ENCODE measurements at regions not wholly inside any gene's neighbourhood (a gene's known extent, or its start where the extent isn't known, plus 50 kb on each side); places are given as distances from the start of the nearest gene placed in this dataset.
"Not testable (repeated sequence)": the region's sequence is repeated elsewhere in the genome, so short reads cannot be mapped to it uniquely, and the experiment has no call there.

DNA sequence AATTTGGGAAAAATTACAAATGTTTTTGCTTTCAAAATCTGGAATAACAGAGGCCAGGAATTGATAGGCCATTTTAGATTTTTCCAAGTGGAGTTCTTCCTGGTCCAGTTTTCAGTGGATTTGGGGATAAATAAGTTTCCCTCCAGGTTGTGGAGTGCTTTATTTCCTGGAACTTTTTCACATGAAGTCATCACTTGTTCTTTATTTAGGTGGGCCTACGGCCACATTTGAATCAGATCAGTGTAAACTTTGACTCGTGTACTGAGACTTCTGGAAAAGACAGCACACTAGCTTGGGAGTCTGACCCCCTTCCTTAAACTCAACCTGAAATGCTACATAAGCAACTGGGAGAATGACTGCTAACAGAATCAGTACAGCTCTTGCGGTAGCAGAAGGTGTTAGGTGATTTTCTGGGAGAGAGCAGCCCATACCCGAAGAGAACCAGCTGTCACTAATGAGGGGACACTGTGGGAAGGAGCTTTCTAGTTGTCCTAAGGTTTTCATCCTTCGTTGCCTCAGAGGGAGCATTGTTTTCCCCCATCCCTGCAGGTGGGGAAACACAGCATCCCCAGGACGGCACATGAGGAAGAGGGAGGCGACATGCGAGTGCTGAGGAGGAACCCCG, 235.2 kb upstream of the FAT1 start:
- no peak for DNase-seq (ENCODE audit: low read depth in 2 of 2)

DNA sequence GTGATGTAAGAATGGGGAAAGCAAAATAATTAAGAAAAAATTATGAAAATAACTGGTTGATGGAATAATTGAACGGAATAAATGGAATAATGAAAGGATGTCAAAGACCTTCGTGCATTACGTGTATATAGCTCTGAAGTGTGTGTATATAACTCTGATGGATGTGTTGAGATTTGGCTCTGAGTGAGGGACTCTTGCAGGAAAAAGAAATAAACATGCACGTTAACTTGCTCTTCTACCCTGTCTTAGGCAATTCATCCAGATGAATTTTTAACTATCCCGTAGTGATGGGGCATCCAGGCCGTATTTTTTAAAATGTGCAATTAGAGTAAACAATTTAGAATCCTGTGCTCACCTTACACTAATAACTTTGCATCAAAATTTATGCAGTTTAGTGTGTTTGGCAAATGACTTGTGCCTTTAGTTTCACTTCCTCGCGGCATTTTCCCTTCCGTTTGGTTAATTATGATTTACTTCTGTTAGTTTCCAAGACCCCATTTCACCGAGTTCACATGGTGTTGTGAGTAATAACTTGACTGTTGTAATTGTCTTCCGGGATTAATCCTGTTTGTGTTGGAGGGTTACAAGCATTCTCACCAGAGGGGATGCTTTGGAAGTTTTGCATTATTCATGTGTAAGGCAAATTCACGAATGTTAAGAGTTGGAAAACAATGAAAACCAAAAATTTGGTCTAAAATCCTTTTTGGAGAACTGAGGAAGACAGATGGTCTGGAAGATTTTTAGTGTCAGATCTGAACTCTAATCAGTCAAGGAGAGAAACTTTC, 256.5 kb upstream of the FAT1 start:
- no peak for DNase-seq (ENCODE audit: low read depth in 2 of 2)

DNA sequence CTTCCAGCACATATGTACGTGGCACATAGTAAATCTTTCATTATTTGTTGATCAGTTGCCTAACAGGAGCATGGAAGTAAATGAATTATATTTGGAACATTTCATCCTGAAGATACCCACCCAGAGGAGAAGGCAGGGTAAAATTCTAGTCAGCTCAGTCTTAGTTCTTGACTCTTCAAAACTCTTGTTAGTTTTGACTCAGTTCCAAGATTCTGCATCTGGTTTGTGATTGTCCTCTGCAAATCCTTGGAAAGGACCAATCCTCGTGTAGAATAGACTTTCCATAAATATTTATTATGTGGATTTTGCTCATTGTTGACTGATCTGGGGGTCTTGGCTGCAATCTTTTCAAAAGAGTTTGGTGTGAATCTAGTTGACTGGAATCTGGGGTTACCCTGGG, 257.5 kb upstream of the FAT1 start:
- DNase-seq (ENCODE audit: low read depth in 2 of 2), result no peak

DNA sequence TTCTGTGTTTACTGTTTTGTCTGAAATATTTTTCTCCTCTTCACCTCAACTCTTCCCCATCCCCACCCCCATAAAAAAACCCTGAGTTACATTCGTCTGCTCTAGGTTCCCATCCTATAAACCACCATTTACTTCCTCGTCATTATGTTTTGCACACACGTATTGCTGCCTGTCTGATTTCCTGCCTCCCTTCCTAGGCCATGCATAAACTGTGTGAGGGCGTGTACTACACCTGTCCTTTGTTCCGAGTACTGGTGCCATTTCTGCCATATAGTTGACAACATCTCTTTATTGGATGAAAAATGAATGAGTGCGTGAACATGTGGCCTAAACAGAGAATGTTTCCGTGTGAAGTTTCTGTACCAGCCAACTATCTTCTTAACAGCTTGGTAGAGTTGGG, 258.5 kb upstream of the FAT1 start:
- no peak for DNase-seq (ENCODE audit: low read depth in 2 of 2)

DNA sequence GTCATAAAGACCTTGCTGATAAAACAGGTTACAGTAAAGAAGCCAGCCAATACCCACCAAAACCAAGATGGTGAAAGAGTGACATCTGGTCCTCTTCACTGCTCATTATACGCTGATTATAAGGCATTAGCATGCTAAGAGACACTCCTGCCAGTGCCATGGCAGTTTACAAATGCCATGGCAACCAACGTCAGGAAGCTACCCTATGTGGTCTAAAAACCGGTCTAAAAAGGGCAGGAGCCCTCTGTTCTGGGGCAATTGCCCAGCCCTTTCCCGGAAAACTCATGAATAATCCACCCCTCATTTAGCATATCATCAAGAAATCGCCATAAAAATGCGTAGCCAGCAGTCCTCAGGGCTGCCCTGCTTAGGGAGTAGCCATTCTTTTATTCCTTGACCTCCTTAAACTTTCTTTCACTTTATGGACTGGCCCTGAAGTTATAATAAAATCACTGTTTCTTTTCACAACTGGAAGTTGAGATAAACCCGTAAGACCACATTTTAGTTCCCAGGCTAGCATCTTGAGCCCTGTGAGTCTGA, 260.5 kb upstream of the FAT1 start:
- DNase-seq (ENCODE audit: low read depth in 2 of 2), result no peak

DNA sequence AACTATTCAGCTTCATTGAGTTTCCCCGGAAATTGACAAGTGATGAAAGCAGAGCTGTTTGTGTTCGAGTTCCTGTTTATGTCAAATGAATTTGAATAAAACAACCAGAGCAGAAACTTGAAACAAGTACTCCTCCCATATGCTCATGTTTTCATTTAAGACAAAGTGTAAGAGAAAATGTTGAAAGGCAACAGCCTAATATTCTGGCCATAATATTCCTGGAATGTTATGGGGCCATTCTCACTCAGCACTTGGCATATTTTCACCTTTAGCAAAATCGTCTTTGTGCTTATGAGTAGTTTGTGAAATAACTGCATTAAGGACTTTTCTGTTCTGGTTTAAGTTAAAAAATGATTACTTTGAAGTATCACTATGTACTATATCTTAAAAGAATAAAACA, 276.0 kb upstream of the FAT1 start:
- DNase-seq (ENCODE audit: low read depth in 2 of 2), result no peak

DNA sequence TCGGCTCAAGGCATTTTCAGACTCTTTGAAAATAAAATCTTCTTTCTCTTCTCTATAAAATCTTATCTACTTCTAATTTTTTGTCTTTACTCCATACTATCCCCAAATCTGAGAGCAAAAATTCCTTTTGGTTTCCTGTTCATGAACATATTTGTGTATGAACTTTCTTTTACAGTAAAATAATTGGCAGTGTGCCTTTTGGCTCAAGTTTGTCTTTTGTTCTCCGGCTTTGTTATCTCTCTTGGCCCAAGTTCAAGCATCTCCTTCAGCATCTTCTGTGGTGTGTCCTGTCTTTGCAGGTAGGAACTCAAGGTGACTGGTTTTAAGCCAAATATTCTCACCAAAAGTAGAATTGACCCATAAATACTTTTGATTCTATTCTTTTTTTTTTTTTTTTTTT, 276.6 kb upstream of the FAT1 start:
- DNase-seq (ENCODE audit: low read depth in 2 of 2), result no peak

DNA sequence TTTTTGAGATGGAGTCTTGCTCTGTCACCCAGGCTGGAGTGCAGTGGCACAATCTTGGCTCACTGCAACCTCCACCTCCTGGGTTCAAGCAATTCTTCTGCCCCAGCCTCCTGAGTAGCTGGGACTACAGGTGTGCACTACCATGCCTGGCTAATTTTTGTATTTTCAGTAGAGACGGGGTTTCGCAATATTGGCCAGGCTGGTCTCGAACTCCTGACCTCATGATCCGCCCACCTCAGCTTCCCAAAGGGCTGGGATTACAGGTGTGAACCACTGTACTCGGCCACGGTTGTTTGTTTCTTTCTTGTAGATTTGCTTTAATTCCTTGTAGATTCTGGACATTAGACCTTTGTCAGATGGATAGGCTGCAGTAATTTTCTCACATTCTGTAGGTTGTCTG, 278.5 kb upstream of the FAT1 start:
- DNase-seq (ENCODE audit: low read depth in 2 of 2), result not testable (repeated sequence)

DNA sequence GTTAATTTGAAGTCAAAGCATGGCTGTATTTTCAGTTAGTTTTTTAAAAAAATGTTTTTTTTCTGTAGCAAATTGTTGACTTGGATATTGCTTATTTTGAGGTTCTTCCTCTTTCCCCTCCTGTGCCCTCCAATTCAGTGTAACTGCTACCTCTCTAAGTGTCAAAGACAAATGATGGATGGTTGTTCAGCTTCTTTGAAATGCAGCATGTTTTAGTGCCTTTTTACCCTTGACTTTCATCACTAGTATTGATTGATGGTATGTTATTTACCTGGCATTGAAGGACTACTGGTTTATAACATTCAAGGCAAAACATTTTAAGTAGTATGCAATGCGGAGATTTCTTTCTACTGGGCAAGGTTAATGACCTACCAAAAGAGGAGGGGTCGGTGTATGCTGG, 281.0 kb upstream of the FAT1 start:
- DNase-seq (ENCODE audit: low read depth in 2 of 2), result no peak

DNA sequence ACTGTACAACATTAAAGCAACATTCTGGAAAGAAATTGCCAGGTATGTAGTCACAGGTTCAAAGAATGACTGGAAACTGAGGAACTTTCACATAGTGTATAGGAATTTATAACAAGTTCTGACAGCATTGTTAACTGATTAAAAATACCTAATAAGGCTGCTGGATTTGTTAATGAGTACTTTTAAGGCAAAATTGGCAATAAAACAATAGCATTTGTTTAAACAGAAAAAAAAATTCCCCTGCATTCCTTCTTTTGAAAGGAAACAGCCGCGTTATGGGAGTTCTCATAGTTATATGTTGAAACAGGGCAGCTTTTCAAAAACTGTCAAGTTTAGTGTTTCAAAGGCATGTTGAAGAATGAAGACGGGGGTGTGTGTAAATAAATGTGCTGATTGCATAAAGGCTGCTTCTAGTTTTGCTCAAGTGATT, 282.5 kb upstream of the FAT1 start:
- DNase-seq (ENCODE audit: low read depth in 2 of 2), result no peak

DNA sequence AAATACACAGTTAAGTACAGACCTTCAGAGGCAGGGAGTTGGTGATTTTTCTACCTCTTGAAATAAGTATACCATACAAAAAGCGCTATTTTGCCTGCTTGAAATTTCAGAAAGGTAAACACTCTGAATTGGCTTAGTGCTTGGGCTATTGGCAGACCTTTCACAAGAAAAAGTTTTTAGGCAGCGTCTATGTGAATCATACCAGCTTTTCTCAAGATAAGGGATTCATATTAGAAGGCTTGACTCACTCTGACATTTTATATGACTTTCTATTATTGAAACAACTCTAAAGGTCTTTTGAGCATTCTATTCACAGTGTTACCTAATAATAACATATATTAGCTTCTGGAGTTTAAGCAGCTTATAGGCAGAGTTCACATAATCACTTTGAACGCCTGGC, 286.4 kb upstream of the FAT1 start:
- DNase-seq (ENCODE audit: low read depth in 2 of 2), result no peak

DNA sequence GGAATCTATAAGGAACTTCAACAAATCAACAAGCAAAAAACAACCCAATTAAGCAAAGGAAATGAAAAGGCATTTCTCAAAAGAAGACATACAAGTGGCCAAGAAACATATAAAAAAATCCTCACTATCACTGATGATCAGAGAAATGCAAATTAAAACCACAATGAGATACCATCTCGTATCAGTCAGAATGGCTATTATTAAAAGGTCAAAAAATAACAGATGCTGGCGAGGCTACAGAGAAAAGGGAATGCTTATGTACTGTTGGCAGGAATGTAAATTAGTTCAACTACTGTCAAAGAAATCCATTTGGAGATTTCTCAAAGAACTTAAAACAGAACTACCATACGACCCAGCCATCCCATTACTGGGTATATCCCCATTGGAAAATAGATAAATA, 292.4 kb upstream of the FAT1 start:
- DNase-seq (ENCODE audit: low read depth in 2 of 2), result no peak

DNA sequence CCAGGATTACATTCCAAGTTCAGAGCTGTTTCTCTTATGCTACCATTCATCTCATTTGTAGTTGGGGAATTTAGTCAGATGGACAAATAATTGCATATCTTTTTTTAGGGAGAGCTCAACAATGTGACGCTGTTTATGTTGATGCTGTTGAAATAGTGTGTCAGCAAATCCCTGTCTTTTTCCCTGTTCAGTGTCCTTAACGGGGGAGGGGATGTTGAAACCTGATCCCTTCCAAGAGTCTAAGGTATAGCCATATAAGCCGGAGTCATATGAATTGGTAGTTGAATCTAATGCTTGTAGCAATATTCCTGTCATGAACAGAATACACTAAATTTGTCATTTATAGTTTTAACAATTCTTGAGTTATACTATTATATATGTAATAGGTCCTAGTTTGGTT, 293.5 kb upstream of the FAT1 start:
- DNase-seq (ENCODE audit: low read depth in 2 of 2), result no peak

DNA sequence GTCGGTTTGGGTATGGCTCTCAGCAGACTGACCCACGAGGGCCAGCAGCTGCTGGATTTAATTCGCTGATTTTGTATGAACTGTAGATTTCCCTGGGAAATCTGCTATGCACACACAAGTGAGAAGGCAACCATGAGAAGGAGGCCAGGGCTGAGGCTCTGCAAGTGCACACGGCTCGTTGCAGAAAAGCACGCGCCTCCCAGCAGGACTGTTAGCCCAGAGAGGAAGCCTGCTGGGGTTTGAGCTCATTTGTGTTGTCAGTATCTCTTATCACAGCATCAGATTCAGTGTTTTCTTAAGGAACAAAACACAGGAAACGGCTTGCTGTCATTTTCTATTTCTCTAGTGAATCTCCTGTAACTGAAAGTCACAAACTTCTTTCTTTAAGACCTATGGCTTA, 296.2 kb upstream of the FAT1 start:
- DNase-seq (ENCODE audit: low read depth in 2 of 2), result no peak

DNA sequence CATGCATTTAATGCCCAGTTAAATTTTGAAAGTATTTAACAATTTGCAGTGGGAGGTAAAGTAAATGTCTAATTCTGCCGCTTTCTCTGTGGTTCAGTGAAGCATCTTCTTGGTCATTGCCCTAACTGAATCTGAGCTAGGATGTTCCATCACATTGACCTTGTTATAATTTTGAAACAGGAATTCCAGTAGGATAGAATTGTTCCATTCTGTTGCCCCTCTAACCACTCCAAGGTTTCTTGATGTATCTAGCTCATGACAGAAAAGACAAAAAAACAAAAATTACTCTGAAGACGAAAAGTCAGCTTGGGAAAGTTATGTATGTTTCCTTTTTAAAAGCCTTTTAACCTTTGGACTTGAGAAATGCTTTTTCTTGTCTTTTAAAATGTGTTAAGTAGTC, 297.0 kb upstream of the FAT1 start:
- no peak for DNase-seq (ENCODE audit: low read depth in 2 of 2)

DNA sequence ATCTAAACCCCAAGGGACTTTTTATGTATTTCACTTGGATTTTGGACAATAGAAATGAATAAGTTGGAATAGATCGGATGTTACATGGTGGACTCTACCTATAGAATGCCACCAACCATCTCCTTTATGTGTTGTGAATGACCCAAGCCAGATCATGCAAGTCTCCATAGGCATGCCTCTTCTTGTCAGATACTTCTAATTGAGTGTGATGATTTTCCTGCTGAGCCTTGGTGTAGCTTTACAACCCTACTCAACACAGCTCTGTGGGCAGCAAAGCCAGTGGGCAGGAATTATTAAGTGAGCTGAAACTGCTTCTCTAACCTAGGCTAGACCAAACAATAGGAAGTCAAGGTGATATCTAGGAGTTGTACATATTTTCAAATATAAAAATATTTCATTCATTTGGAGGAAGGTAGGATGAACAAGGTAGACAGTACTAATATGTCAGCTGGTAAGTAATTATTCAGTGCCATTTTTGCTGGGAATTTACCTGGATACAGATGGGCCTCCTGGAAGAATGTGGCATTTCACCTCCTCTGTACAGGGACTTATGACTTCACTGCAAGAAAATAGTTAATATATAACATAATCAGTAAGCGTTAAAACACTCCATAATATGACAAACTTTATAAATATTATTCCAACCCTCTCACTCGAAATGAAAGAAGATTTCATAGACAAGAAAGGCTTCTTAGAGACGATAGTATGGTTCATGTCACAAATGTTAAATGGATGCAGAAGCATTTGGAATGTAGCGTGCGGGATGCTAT, 298.0 kb upstream of the FAT1 start:
- DNase-seq (ENCODE audit: low read depth in 2 of 2), result no peak

DNA sequence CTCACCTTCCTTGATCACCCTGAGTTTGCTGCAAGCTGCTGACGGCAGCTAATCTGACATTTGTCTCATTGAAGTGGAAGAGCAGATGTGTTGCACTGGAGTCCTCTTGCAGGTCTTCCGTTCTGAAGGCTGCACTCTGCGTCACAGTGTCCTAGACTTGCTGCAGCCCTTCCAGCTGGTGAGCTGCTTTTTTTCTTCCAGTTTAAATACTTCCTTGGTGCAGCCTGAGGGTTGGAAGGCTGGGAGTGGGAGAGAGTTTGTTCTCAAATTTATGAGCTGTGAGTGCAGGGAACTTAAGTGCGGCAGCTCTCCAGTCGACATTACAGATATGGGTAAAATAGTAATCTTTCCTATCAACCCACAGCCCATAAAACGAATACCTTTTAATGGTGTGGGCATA, 303.6 kb upstream of the FAT1 start:
- DNase-seq (ENCODE audit: low read depth in 2 of 2), result no peak

DNA sequence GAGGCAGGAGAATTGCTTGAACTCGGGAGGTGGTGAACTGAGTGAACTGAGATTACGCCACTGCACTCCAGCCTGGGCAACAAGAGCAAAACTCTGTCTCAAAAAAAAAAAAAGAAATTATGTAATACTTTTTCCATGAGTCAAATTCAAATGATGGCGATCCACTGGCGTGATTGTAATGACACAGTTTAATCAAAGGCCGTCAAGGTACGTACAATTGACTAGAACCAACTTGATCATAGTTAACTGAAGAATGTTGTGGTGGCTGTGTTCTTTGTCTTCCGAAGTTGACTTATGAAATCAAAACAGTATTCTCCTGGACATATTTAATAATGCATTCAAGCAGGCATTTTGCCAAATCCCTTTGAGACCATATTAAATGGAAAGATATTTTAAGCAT, 318.6 kb upstream of the FAT1 start:
- no peak for DNase-seq (ENCODE audit: low read depth in 2 of 2)

DNA sequence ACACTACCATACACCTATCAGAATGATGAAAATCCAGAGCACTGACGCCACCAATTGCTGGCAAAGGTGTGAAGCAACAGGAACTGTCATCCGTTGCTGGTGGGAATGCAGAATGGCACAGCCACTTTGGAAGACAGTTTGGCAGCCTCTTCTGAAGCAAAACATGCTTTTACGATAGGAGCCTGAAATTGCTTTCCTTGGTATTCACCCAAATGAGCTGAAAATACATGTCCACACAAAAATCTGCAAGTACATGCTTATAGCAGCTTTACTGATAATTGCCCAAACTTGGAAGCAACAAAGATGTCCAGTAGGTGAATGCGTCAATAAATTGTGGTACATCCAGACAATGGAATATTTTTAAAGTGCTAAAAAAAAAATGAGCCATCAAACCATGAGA, 322.8 kb upstream of the FAT1 start:
- no peak for DNase-seq (ENCODE audit: low read depth in 2 of 2)

DNA sequence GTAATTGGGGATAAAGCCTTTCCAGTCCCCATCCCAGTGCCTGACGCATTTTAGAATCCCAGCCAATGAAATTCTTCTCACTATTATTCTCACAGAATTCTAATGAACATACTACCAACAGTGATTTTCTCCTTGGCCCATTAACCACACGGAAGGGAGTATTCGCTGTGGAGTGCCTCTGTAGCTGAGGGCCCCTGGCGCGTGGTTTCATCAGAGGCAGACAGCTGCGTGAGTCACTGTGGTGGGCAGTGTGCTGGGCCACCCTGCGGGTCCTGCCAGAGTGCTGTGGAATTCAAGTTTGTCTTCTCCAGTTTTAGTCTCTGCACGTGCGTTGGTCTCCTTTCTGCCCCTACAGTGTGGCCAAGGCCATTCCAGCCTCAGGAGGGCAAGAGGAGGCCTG, 335.4 kb upstream of the FAT1 start:
- no peak for DNase-seq (ENCODE audit: low read depth in 2 of 2)

DNA sequence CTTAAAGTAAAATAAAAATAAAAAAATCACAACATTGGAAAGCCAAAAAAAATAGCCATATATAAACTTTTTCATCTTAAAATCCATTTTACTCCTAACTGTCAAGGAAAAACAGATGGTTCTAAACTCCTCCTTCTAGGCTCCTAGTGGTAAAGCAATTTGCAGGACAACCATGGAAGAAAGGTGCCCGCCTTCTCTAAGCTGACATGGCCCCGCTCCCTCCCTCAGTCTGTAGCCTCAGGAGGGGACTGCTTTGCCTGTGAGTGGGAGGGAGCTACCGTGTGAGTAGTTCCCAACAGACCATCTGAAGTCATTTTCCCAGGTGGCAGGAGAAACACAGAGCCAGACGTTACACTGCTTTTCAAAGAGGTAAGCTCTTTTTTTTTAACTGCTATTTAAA, 336.2 kb upstream of the FAT1 start:
- DNase-seq (ENCODE audit: low read depth in 2 of 2), result no peak

DNA sequence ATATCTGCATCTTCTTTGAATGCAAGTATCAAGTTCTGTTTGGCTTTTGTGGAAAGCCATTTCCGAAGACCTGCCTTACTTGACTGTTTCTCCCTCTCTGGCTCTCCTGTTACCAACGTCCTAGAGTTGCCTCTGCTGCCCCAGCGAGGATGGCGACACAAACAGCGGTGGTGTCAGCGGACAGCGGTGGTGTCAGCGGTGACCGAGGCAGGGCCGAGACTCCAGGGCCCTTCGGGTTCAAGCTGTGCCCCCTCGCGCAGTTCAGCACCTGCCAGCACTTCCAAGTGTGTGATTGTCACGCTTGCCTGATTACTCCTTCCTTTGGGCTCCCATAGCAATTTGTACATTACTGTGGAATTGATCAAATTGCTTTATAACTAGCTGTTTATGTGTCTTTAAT, 336.9 kb upstream of the FAT1 start:
- DNase-seq (ENCODE audit: low read depth in 2 of 2), result no peak

DNA sequence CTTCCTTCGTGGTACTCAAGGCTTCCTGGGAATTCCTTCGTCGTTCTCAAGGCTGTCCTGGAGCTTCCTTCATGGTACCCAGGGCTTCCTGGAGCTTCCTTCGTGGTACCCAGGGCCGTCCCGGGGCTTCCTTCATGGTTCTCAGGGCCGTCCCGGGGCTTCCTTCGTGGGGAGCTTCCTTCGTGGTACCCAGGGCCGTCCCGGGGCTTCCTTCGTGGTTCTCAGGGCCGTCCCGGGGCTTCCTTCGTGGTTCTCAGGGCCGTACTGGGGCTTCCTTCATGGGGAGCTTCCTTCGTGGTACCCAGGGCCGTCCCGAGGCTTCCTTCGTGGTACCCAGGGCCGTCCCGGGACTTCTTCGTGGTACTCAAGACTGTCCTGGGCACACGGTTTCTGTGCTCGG, 339.6 kb upstream of the FAT1 start:
- DNase-seq (ENCODE audit: low read depth in 2 of 2), result no peak
